Progenitor cell of endocrine pancreas (in vitro differentiated cells): ENCODE measurements at regions not wholly inside any gene's neighbourhood (a gene's known extent, or its start where the extent isn't known, plus 50 kb on each side); places are given as distances from the start of the nearest gene placed in this dataset.

Source experiments
- DNase-seq: peaks from one replicate; pipeline ENCODE4 v3.0.0; 2021; ENCODE audit warnings: low spot score; ENCODE audit not compliant: unreplicated experiment
- H3K27ac Mint-ChIP-seq: 2 replicates; pipeline ENCODE4 v1.8.0; 2021; ENCODE audit warnings: mild to moderate bottlenecking, moderate library complexity, mixed read lengths
- H3K27me3 Mint-ChIP-seq: 2 replicates; pipeline ENCODE4 v1.8.0; 2021; ENCODE audit warnings: mixed read lengths
- H3K36me3 Mint-ChIP-seq: 2 replicates; pipeline ENCODE4 v1.8.0; 2022; ENCODE audit warnings: mixed read lengths; ENCODE audit not compliant: insufficient read depth
- H3K4me1 Mint-ChIP-seq: 2 replicates; pipeline ENCODE4 v1.8.0; 2021; ENCODE audit warnings: low read depth, mixed read lengths
- H3K4me3 Mint-ChIP-seq: 2 replicates; pipeline ENCODE4 v1.8.0; 2021; ENCODE audit warnings: low read depth, mild to moderate bottlenecking, moderate library complexity, mixed read lengths
- H3K9me3 Mint-ChIP-seq: 2 replicates; pipeline ENCODE4 v1.8.0; 2021; ENCODE audit warnings: low read depth, mixed read lengths
- CTCF ChIP-seq: fragments of 200-600 bp; sonication (generic); IDR thresholded peaks from one replicate; pipeline ENCODE4 v1.5.0; 2021; ENCODE audit warnings: antibody characterized with exemption, mild to moderate bottlenecking; ENCODE audit not compliant: unreplicated experiment

- Mint-ChIP-seq H3K36me3 (no peaks in the 10 kb centered on the region), H3K4me3 (no peak overlapping the region), H3K27ac (no peak overlapping the region), H3K4me1 (no peaks in the 10 kb centered on the region), H3K27me3 (peaks cover 12% of the 10 kb centered on the region), H3K9me3 (no peaks in the 10 kb centered on the region)
- TF ChIP-seq CTCF, result no peak
- no peak for DNase-seq
Measured at GRCh38 chr17:33492731-33493265, 199.7 kb upstream of the ASIC2 start.

- H3K9me3 Mint-ChIP-seq, result no peaks in the 10 kb centered on the region
- TF ChIP-seq CTCF, result no peak
- H3K27ac Mint-ChIP-seq, result no peak overlapping the region
- H3K4me1 Mint-ChIP-seq, result no peaks in the 10 kb centered on the region
- H3K36me3 Mint-ChIP-seq, result no peaks in the 10 kb centered on the region
- no peak overlapping the region for H3K4me3 Mint-ChIP-seq
- peaks cover 9% of the 10 kb centered on the region for H3K27me3 Mint-ChIP-seq
- no peak for DNase-seq
Measured at GRCh38 chr17:33493566-33493965, 200.5 kb upstream of the ASIC2 start.

- peaks cover 7% of the 10 kb centered on the region for H3K27me3 Mint-ChIP-seq
- H3K27ac Mint-ChIP-seq, result no peak overlapping the region
- no peak overlapping the region for H3K4me3 Mint-ChIP-seq
- no peaks in the 10 kb centered on the region for H3K4me1 Mint-ChIP-seq
- H3K36me3 Mint-ChIP-seq, result no peaks in the 10 kb centered on the region
- H3K9me3 Mint-ChIP-seq, result no peaks in the 10 kb centered on the region
- no peak for DNase-seq
- TF ChIP-seq CTCF, result no peak
Measured at GRCh38 chr17:33494151-33494550, 201.1 kb upstream of the ASIC2 start.

GRCh38 chr17:33497623-33498022 is 204.5 kb upstream of the ASIC2 start:
- no peak for TF ChIP-seq CTCF
- no peak overlapping the region for H3K27ac Mint-ChIP-seq
- no peaks in the 10 kb centered on the region for H3K4me1 Mint-ChIP-seq
- no peaks in the 10 kb centered on the region for H3K9me3 Mint-ChIP-seq
- peaks cover 7% of the 10 kb centered on the region for H3K27me3 Mint-ChIP-seq
- H3K36me3 Mint-ChIP-seq, result no peaks in the 10 kb centered on the region
- no peak for DNase-seq
- no peak overlapping the region for H3K4me3 Mint-ChIP-seq

GRCh38 chr17:33498069-33498468 is 205.0 kb upstream of the ASIC2 start:
- H3K36me3 Mint-ChIP-seq, result no peaks in the 10 kb centered on the region
- TF ChIP-seq CTCF, result no peak
- H3K27me3 Mint-ChIP-seq, result peaks cover 11% of the 10 kb centered on the region
- no peaks in the 10 kb centered on the region for H3K9me3 Mint-ChIP-seq
- H3K27ac Mint-ChIP-seq, result no peak overlapping the region
- no peak overlapping the region for H3K4me3 Mint-ChIP-seq
- no peaks in the 10 kb centered on the region for H3K4me1 Mint-ChIP-seq
- no peak for DNase-seq
